GM12878 (cell line): ENCODE measurements at regions not wholly inside any gene's neighbourhood (a gene's known extent, or its start where the extent isn't known, plus 50 kb on each side); places are given as distances from the start of the nearest gene placed in this dataset.

Experiments used
- ATAC-seq: fragments of 200-7000 bp; cut with Tn5 transposase; 3 replicates; pipeline ENCODE4 v1.9.1; 2020; ENCODE audit warnings: mild to moderate bottlenecking, moderate library complexity
- BruUV-seq: library from RNA; stranded (reverse); fragments of 400-500 nt; replicated peaks from 2 replicates; lab custom pipeline; 2021; lab: Mats Ljungman, UMichigan
- CTCF ChIA-PET: fragments of 300-600 bp; sonication (Branson Sonifier 250); formaldehyde crosslinking; extraction: SDS; loops from one replicate; lab custom pipeline; 2021; ENCODE audit warnings: inconsistent platforms; lab: Yijun Ruan, JAX
- POLR2A ChIA-PET: fragments of 350-600 bp; formaldehyde crosslinking; extraction: SDS; loops from one replicate; lab custom pipeline; 2021; ENCODE audit warnings: inconsistent platforms; lab: Charles Lee
- RAD21 ChIA-PET: fragments of 300-600 bp; sonication (Branson Sonifier 250); formaldehyde crosslinking; loops from one replicate; lab custom pipeline; 2023; ENCODE audit warnings: antibody characterized with exemption; ENCODE audit not compliant: unreplicated experiment; lab: Charles Lee
- SMC1A ChIA-PET: fragments of 300-600 bp; sonication (Branson Sonifier 250); formaldehyde crosslinking; loops from one replicate; lab custom pipeline; 2023; ENCODE audit not compliant: unreplicated experiment, uncharacterized antibody; lab: Charles Lee
- DNase-seq: peaks from one replicate; pipeline ENCODE4 v3.0.0-alpha.2; 2011; ENCODE audit warnings: low read depth, low spot score
- FAIRE-seq: peaks from 3 replicates; lab custom pipeline; 2011; peaks lifted over from hg19 to GRCh38; lab: Jason Lieb, UNC
- H2AFZ ChIP-seq: 2 replicates; pipeline ENCODE4 v1.6.0; 2011; ENCODE audit warnings: low read depth, low read length, control low read depth; ENCODE audit not compliant: control insufficient read depth
- H3K27ac ChIP-seq: 2 replicates; pipeline ENCODE4 v1.5.1; 2011; ENCODE audit warnings: control low read depth; ENCODE audit not compliant: control insufficient read depth, insufficient read depth
- H3K27me3 ChIP-seq, 2 experiments: replicated peaks in 1 of 2; 2 replicates each; pipeline versions ENCODE4 v1.6.0 to v1.6.1; 2011; ENCODE audit warnings: low read length in 1 of 2; ENCODE audit not compliant: control insufficient read depth in 2 of 2, insufficient read depth in 2 of 2
- H3K36me3 ChIP-seq, 2 experiments: 2 replicates each; pipeline ENCODE4 v1.5.1; 2011; ENCODE audit warnings: low read length in 1 of 2; ENCODE audit not compliant: control insufficient read depth in 2 of 2, insufficient read depth in 2 of 2
- H3K4me1 ChIP-seq: 2 replicates; pipeline ENCODE4 v1.6.1; 2011; ENCODE audit warnings: mild to moderate bottlenecking, low read length, moderate library complexity, mixed read lengths; ENCODE audit not compliant: control insufficient read depth, insufficient read depth
- H3K4me2 ChIP-seq: 2 replicates; pipeline ENCODE4 v1.6.0; 2011; ENCODE audit warnings: control low read depth; ENCODE audit not compliant: control insufficient read depth, insufficient read depth
- H3K4me3 ChIP-seq: fragments of 200-600 bp; sonication (generic); 2 replicates; pipeline ENCODE4 v1.5.1; 2016
- H3K79me2 ChIP-seq: 2 replicates; pipeline ENCODE4 v1.6.0; 2011; ENCODE audit warnings: low read length; ENCODE audit not compliant: control insufficient read depth, insufficient read depth
- H3K9ac ChIP-seq: 2 replicates; pipeline ENCODE4 v1.8.0; 2011; ENCODE audit warnings: low read length, control low read depth, mixed read lengths; ENCODE audit not compliant: control insufficient read depth, insufficient read depth
- H3K9me3 ChIP-seq: replicated peaks from 3 replicates; pipeline ENCODE4 v1.5.1; 2011; ENCODE audit warnings: mild to moderate bottlenecking, low read length; ENCODE audit not compliant: control insufficient read depth, insufficient read depth
- H4K20me1 ChIP-seq: 2 replicates; pipeline ENCODE4 v1.6.0; 2011; ENCODE audit not compliant: control insufficient read depth, insufficient read depth
- BACH1 ChIP-seq: fragments of 450-650 bp; IDR thresholded peaks from 2 replicates; pipeline ENCODE4 v1.6.1; 2017; ENCODE audit warnings: mild to moderate bottlenecking, borderline replicate concordance
- CBX5 ChIP-seq: sonication (generic); IDR thresholded peaks from 2 replicates; pipeline ENCODE4 v1.6.1; 2016; ENCODE audit warnings: low read depth, moderate library complexity, mild to moderate bottlenecking, inconsistent platforms
- ETV6 ChIP-seq, 2 experiments: fragments of 450-650 bp in 1 of 2; IDR thresholded peaks in 1 of 2; conservative IDR thresholded peaks in 1 of 2; 2 replicates each; pipeline ENCODE4 v1.6.1; 2014; ENCODE audit warnings: antibody characterized with exemption in 1 of 2, borderline replicate concordance in 1 of 2, low read depth in 1 of 2, mild to moderate bottlenecking in 1 of 2, moderate library complexity in 1 of 2
- HDAC2 ChIP-seq: fragments of 200-600 bp; sonication (generic); IDR thresholded peaks from 2 replicates; pipeline ENCODE4 v1.6.1; 2017
- POU2F2 ChIP-seq: IDR thresholded peaks from 3 replicates; pipeline ENCODE4 v1.6.1; 2011; ENCODE audit warnings: low read depth, mild to moderate bottlenecking, low read length, borderline replicate concordance
- RAD51 ChIP-seq: fragments of 450-650 bp; IDR thresholded peaks from 2 replicates; pipeline ENCODE4 v1.6.1; 2016; ENCODE audit warnings: moderate library complexity, mild to moderate bottlenecking, inconsistent platforms
- TAF1 ChIP-seq: IDR thresholded peaks from 2 replicates; pipeline ENCODE4 v1.6.1; 2011; ENCODE audit warnings: mild to moderate bottlenecking, low read depth, low read length, borderline replicate concordance
- ZNF207 ChIP-seq: fragments of 450-650 bp; IDR thresholded peaks from 2 replicates; pipeline ENCODE4 v1.6.1; 2014; ENCODE audit warnings: antibody characterized with exemption, mild to moderate bottlenecking, borderline replicate concordance
- WGBS: methylation state at CpG from one replicate; pipeline ENCODE4 v1.1.6; 2016; ENCODE audit warnings: low lambda C conversion rate; ENCODE audit not compliant: insufficient replicate concordance, insufficient coverage; ENCODE audit errors: missing lambda C conversion rate; 5-methylcytosine and 5-hydroxymethylcytosine counted together
- in situ Hi-C: fragments of 300-500 bp; cut with MboI; formaldehyde crosslinking; loops from 9 replicates; pipeline ENCODE4 v1.14.3; 2018; ENCODE audit warnings: mixed read lengths
- intact Hi-C: fragments of 100-400 bp; cut with micrococcal nuclease; formaldehyde crosslinking; loops from one replicate; pipeline ENCODE4 v1.14.2; 2022; ENCODE audit not compliant: unreplicated experiment
- TF ChIP-seq, protein P1 (sequence below): IDR thresholded peaks from 2 replicates; pipeline ENCODE4 v1.6.1; 2011; ENCODE audit warnings: low read depth, mild to moderate bottlenecking, low read length, moderate library complexity, borderline replicate concordance; ENCODE audit errors: extremely low read depth
- TF ChIP-seq, protein P2 (sequence below): fragments of 150-350 bp; IDR thresholded peaks from 2 replicates; pipeline ENCODE4 v1.6.1; 2014; ENCODE audit warnings: mild to moderate bottlenecking, low read depth, low read length
- TF ChIP-seq, protein P3 (sequence below): fragments of 450-650 bp; IDR thresholded peaks from 2 replicates; pipeline ENCODE4 v1.6.1; 2016; ENCODE audit warnings: mild to moderate bottlenecking
- TF ChIP-seq, protein P4 (sequence below): IDR thresholded peaks from 2 replicates; pipeline ENCODE4 v1.6.1; 2012; ENCODE audit warnings: low read depth, low read length, improper control_type of control experiment

DNA sequence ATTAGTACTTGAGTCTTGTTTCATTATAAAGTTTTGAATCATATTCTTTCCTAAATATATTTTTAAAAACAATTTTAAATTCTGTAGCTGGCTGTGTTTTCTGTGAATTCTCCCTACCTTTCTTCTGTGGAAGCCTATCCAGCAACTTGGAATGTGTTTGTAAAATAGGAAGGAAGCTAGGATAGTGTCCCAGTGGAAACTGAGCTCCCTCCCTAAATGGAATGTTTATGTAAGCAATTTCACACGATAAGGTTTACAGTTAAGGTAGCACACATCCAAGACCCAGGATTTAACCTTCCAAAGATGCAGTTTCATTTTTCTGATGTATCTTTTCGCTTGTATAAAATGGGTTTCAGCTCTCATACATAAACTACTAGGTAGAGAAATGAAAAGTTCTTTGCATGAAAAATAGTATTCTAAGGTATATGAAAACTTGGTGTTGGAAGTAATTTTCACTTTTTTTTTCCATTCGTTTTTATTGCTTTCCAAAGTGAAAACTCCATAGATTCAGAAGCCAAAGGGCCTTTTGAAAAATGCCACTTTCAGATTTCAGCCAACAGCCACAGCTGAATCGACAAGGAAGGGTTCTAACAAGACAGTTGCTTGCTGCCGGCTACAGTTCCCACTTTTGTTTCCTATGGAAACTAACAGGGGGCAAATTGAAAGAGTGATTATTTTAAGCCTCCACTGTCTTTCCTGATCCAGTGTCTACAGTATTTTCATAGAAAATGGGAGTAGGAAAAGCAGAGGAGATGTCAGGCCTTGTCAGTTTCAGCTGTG lies 405.1 kb upstream of the POU3F3 start:
- intact Hi-C loops (no loop called here), in situ Hi-C loops (no loop called here)
- TF ChIP-seq RAD51: no peak
- no peak for TF ChIP-seq CBX5
- Histone ChIP-seq H3K9me3 (no peaks in the 10 kb centered on the region), H2AFZ (no peak overlapping the region), H3K36me3 (no peaks in the 10 kb centered on the region), H3K9ac (no peak overlapping the region), H4K20me1 (no peaks in the 10 kb centered on the region), H3K27ac (no peak overlapping the region), H3K79me2 (no peaks in the 10 kb centered on the region), H3K27me3 (no peaks in the 10 kb centered on the region), H3K4me2 (no peak overlapping the region), H3K4me3 (no peak overlapping the region), H3K4me1 (no peaks in the 10 kb centered on the region)
- DNase-seq (no peak), FAIRE-seq (no peak), ATAC-seq (no peak)
- ChIA-PET SMC1A (interaction anchor here (0.6 to 2.1 kb wide), 5 partner anchors 11 to 28 kb away, joined by 3 to 7 read pairs (median 3); no protein-coding TSS in a partner anchor), POLR2A (no interaction called here), CTCF (interaction anchor here (1.1 to 1.7 kb wide), 7 partner anchors 8 to 401 kb away, joined by 3 to 6 read pairs (median 4); no protein-coding TSS in a partner anchor), RAD21 (interaction anchor here (1.2 kb wide), 1 partner anchor 10 kb away, joined by 5 read pairs; no protein-coding TSS in a partner anchor)
- WGBS: 64% methylated on average over 5 of the region's 5 CpGs
- BruUV-seq: no TSS peak

DNA sequence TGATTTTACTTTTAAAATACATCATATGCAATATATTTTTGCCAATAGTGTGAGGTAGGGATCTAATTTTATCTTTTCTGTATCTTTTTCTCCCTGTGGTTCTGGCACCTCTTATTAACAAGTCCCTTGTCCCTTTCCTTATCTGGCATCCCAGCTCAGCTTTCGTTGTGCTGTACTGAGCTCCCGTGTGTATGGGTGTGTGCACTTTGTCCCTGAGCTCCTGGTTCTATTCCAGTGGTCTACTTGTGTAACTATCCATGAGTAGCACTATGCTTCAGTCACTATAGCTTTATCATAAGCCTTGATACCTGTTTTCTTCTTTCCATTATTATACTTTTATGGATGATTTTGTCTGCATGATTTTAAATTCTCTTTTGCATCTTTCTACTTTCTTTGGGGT lies 401.4 kb upstream of the POU3F3 start:
- Histone ChIP-seq H3K27me3 (no peaks in the 10 kb centered on the region), H3K27ac (no peak overlapping the region), H3K4me2 (no peak overlapping the region), H3K9ac (no peak overlapping the region), H3K9me3 (no peaks in the 10 kb centered on the region), H3K79me2 (no peaks in the 10 kb centered on the region), H3K36me3 (no peaks in the 10 kb centered on the region), H3K4me3 (no peak overlapping the region), H2AFZ (no peak overlapping the region), H3K4me1 (no peaks in the 10 kb centered on the region), H4K20me1 (no peaks in the 10 kb centered on the region)
- FAIRE-seq (no peak), DNase-seq (no peak), ATAC-seq (no peak)
- intact Hi-C loops (no loop called here), in situ Hi-C loops (no loop called here)
- SMC1A ChIA-PET: no interaction called here
- POLR2A ChIA-PET: no interaction called here
- no TSS peak for BruUV-seq
- RAD21 ChIA-PET: no interaction called here
- 0% methylated on average over 2 of the region's 2 CpGs for WGBS
- CTCF ChIA-PET: no interaction called here
- TF ChIP-seq BACH1: no peak
- no peak for TF ChIP-seq HDAC2
- TF ChIP-seq, protein P1, sequence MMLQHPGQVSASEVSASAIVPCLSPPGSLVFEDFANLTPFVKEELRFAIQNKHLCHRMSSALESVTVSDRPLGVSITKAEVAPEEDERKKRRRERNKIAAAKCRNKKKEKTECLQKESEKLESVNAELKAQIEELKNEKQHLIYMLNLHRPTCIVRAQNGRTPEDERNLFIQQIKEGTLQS: no peak
- TF ChIP-seq, protein P2, sequence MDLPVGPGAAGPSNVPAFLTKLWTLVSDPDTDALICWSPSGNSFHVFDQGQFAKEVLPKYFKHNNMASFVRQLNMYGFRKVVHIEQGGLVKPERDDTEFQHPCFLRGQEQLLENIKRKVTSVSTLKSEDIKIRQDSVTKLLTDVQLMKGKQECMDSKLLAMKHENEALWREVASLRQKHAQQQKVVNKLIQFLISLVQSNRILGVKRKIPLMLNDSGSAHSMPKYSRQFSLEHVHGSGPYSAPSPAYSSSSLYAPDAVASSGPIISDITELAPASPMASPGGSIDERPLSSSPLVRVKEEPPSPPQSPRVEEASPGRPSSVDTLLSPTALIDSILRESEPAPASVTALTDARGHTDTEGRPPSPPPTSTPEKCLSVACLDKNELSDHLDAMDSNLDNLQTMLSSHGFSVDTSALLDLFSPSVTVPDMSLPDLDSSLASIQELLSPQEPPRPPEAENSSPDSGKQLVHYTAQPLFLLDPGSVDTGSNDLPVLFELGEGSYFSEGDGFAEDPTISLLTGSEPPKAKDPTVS: no peak
- TF ChIP-seq, protein P3, sequence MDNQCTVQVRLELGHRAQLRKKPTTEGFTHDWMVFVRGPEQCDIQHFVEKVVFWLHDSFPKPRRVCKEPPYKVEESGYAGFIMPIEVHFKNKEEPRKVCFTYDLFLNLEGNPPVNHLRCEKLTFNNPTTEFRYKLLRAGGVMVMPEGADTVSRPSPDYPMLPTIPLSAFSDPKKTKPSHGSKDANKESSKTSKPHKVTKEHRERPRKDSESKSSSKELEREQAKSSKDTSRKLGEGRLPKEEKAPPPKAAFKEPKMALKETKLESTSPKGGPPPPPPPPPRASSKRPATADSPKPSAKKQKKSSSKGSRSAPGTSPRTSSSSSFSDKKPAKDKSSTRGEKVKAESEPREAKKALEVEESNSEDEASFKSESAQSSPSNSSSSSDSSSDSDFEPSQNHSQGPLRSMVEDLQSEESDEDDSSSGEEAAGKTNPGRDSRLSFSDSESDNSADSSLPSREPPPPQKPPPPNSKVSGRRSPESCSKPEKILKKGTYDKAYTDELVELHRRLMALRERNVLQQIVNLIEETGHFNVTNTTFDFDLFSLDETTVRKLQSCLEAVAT: no peak
- TF ChIP-seq POU2F2: no peak
- no peak for TF ChIP-seq ETV6 (conservative IDR thresholded peaks at IDR 0.05 in 1 of 2, IDR thresholded peaks at IDR 0.05 in 1 of 2; ENCODE audit: borderline replicate concordance in 1 of 2, low read depth in 1 of 2)
- TF ChIP-seq, protein P4, sequence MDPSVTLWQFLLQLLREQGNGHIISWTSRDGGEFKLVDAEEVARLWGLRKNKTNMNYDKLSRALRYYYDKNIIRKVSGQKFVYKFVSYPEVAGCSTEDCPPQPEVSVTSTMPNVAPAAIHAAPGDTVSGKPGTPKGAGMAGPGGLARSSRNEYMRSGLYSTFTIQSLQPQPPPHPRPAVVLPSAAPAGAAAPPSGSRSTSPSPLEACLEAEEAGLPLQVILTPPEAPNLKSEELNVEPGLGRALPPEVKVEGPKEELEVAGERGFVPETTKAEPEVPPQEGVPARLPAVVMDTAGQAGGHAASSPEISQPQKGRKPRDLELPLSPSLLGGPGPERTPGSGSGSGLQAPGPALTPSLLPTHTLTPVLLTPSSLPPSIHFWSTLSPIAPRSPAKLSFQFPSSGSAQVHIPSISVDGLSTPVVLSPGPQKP: no peak
- TF ChIP-seq TAF1: no peak
- TF ChIP-seq ZNF207: no peak
